Transverse colon (tissue), 4 donors: ENCODE measurements at regions not wholly inside any gene's neighbourhood (a gene's known extent, or its start where the extent isn't known, plus 50 kb on each side); places are given as distances from the start of the nearest gene placed in this dataset.

Experiments used
- EP300 ChIP-seq: sonication (generic); formaldehyde crosslinking; IDR thresholded peaks from one replicate; pipeline ENCODE4 v1.6.1; 2017; ENCODE audit warnings: antibody characterized with exemption, low read depth
- POLR2A ChIP-seq: fragments of 450-650 bp; IDR thresholded peaks from one replicate; pipeline ENCODE4 v1.6.1; 2016; ENCODE audit warnings: antibody characterized with exemption, mild to moderate bottlenecking, moderate library complexity
- POLR2AphosphoS5 ChIP-seq, 3 donors: sonication (generic); formaldehyde crosslinking; IDR thresholded peaks; one replicate each; pipeline ENCODE4 v1.6.1; 2016; ENCODE audit warnings: antibody characterized with exemption in 3 of 3
- TF ChIP-seq, protein P1 (sequence below), 5 experiments: fragments of 200-600 bp in 3 of 5; fragments of 450-650 bp in 2 of 5; sonication (generic) in 3 of 5; IDR thresholded peaks; 1 replicate in 2 of 5; 2 replicates in 3 of 5; pipeline ENCODE4 v1.5.1; 2016 to 2017; ENCODE audit warnings: antibody characterized with exemption in 5 of 5, inconsistent platforms in 3 of 5, mild to moderate bottlenecking in 2 of 5, moderate library complexity in 1 of 5

DNA sequence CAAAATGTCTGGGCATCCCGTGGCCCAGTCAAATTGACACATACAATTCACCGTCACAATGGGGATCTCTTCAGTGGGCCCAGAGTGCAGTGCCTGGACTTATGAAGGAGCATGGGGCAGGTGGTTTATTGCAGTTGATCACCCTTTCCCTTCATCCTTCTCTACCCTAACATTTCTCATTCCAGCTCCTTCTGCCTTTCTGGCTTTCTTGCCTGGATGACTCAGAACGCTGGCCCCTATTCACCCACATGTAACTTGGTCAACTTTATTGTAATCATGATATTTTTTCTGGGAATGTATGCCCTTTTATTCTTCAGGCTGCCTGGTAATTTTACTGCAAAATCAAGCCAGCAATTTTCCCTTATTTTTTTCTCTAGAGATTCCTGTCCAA, 179.9 kb upstream of the DTNBP1 start:
- TF ChIP-seq EP300 = no peak
- TF ChIP-seq, protein P1, sequence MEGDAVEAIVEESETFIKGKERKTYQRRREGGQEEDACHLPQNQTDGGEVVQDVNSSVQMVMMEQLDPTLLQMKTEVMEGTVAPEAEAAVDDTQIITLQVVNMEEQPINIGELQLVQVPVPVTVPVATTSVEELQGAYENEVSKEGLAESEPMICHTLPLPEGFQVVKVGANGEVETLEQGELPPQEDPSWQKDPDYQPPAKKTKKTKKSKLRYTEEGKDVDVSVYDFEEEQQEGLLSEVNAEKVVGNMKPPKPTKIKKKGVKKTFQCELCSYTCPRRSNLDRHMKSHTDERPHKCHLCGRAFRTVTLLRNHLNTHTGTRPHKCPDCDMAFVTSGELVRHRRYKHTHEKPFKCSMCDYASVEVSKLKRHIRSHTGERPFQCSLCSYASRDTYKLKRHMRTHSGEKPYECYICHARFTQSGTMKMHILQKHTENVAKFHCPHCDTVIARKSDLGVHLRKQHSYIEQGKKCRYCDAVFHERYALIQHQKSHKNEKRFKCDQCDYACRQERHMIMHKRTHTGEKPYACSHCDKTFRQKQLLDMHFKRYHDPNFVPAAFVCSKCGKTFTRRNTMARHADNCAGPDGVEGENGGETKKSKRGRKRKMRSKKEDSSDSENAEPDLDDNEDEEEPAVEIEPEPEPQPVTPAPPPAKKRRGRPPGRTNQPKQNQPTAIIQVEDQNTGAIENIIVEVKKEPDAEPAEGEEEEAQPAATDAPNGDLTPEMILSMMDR (IDR thresholded peaks at IDR 0.05) = no peak
- no peak for TF ChIP-seq POLR2AphosphoS5 (IDR thresholded peaks at IDR 0.05)
- no peak for TF ChIP-seq POLR2A
